ENCODE measurements at regions not wholly inside any gene's neighbourhood (a gene's known extent, or its start where the extent isn't known, plus 50 kb on each side); places are given as distances from the start of the nearest gene placed in this dataset.

DNA sequence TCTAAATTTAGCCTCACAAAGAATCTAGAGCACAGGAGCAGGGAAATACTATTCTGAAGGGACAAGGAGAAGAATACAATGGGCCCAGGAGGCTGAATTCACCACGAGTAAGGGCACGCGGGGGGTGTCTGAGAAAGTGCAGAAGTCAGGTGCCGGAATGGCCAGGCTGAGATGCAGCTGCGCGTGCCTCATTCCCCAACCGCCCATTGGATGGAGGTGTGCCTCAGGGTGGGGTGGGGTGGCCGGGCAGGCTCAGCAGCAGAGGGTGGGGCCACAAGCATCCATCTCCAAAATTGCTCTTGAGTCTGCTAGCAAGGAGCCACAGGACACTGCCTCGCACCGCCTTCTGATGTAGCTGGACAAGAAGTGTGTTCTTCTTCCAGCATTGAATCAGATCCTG, 387.0 kb downstream of the SHANK2 start:
- H3K79me2 ChIP-seq (ENCODE audit: insufficient read depth, low read length), result no peaks in the 10 kb centered on the region
- no peak overlapping the region for H3K4me2 ChIP-seq (ENCODE audit: insufficient read depth, low read length)
- H3K4me3 ChIP-seq (ENCODE audit: insufficient read depth, low read length), result no peak overlapping the region
- H4K20me1 ChIP-seq (ENCODE audit: insufficient read depth, low read length), result no peaks in the 10 kb centered on the region
- H3K9me3 ChIP-seq (ENCODE audit: low read depth, low read length), result no peaks in the 10 kb centered on the region
- no peak for TF ChIP-seq CTCF (IDR thresholded peaks at IDR 0.05; ENCODE audit: extremely low read depth, low read depth, low read length)
- no peak for DNase-seq (ENCODE audit: insufficient read length, low spot score, missing footprints)
- no peaks in the 10 kb centered on the region for H3K36me3 ChIP-seq (ENCODE audit: insufficient read depth, low read length)
- H3K27ac ChIP-seq (ENCODE audit: low read depth, low read length), result no peak overlapping the region
- H3K4me1 ChIP-seq (ENCODE audit: insufficient read depth, low read length), result no peaks in the 10 kb centered on the region
- H3K27me3 ChIP-seq (ENCODE audit: insufficient read depth, low read length), result no peaks in the 10 kb centered on the region
- no peak overlapping the region for H2AFZ ChIP-seq (ENCODE audit: low read length)

DNA sequence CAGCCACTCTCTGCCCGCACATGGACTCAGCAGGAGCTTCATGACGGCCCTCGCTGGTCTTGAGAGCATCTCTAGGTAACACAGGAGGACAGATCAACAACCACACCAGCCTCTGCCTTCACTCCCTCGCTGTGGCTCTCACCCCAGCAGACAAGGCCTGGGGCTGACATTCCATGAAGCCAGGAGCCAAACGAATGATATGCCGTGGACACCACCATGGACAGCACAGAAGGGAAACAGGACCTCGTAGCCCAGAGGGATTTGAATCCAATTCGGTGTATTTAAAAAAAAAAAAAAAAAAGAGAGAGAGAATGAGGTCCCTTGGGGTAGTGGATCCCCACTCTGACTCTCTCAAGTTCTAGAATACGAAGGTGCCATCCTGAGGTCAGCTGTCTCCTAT, 385.5 kb downstream of the SHANK2 start:
- H3K9me3 ChIP-seq (ENCODE audit: low read depth, low read length), result no peaks in the 10 kb centered on the region
- no peak for DNase-seq (ENCODE audit: insufficient read length, low spot score, missing footprints)
- no peaks in the 10 kb centered on the region for H3K27me3 ChIP-seq (ENCODE audit: insufficient read depth, low read length)
- no peaks in the 10 kb centered on the region for H3K36me3 ChIP-seq (ENCODE audit: insufficient read depth, low read length)
- TF ChIP-seq CTCF (IDR thresholded peaks at IDR 0.05; ENCODE audit: extremely low read depth, low read depth, low read length), result no peak
- H3K4me3 ChIP-seq (ENCODE audit: insufficient read depth, low read length), result no peak overlapping the region
- no peak overlapping the region for H3K27ac ChIP-seq (ENCODE audit: low read depth, low read length)
- H3K79me2 ChIP-seq (ENCODE audit: insufficient read depth, low read length), result no peaks in the 10 kb centered on the region
- no peak overlapping the region for H2AFZ ChIP-seq (ENCODE audit: low read length)
- H3K4me2 ChIP-seq (ENCODE audit: insufficient read depth, low read length), result no peak overlapping the region
- no peaks in the 10 kb centered on the region for H4K20me1 ChIP-seq (ENCODE audit: insufficient read depth, low read length)
- H3K4me1 ChIP-seq (ENCODE audit: insufficient read depth, low read length), result no peaks in the 10 kb centered on the region

DNA sequence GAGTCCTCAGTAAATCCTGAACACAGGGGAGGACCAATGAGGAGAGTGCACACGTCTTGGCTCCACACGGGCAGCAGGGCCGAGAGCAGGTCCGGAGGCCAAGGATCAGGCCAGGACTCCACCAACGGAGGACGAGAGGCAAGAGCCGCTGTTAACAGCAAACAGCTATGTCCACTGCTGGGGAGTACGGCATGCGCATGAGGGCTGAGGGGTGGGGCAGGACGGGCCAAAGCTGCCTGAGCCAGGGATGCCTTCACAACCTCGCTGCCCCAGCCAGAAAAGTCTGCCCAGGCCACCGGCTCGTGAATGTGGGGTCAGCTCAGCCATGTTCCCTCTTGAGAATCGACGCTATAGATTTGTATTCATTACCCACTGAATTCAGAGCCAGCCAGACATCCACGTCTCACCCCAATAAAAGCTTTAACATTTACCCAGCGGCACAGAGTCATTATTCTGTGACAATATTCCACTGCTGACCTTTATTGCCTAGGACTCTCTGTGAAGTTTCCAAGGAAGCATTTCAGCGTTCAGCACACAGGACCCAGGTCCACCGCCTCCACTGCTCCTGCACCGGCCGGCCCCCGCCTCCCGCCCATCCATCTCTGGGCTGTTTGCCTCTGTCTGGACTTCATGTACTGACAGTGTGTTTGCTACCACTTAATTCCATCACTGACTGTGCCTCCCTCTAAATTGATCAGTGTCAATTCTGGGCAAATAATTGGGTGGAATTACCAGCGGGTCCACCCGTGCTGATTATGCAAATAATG, 384.9 kb downstream of the SHANK2 start:
- no peak overlapping the region for H3K27ac ChIP-seq (ENCODE audit: low read depth, low read length)
- H3K79me2 ChIP-seq (ENCODE audit: insufficient read depth, low read length), result no peaks in the 10 kb centered on the region
- no peak overlapping the region for H2AFZ ChIP-seq (ENCODE audit: low read length)
- H3K4me2 ChIP-seq (ENCODE audit: insufficient read depth, low read length), result no peak overlapping the region
- H3K4me1 ChIP-seq (ENCODE audit: insufficient read depth, low read length), result no peaks in the 10 kb centered on the region
- no peaks in the 10 kb centered on the region for H3K27me3 ChIP-seq (ENCODE audit: insufficient read depth, low read length)
- no peak overlapping the region for H3K4me3 ChIP-seq (ENCODE audit: insufficient read depth, low read length)
- no peak for TF ChIP-seq CTCF (IDR thresholded peaks at IDR 0.05; ENCODE audit: extremely low read depth, low read depth, low read length)
- no peaks in the 10 kb centered on the region for H3K9me3 ChIP-seq (ENCODE audit: low read depth, low read length)
- no peaks in the 10 kb centered on the region for H4K20me1 ChIP-seq (ENCODE audit: insufficient read depth, low read length)
- no peaks in the 10 kb centered on the region for H3K36me3 ChIP-seq (ENCODE audit: insufficient read depth, low read length)
- no peak for DNase-seq (ENCODE audit: insufficient read length, low spot score, missing footprints)

- no peaks in the 10 kb centered on the region for H3K9me3 ChIP-seq (ENCODE audit: low read depth, low read length)
- no peaks in the 10 kb centered on the region for H4K20me1 ChIP-seq (ENCODE audit: insufficient read depth, low read length)
- no peaks in the 10 kb centered on the region for H3K4me1 ChIP-seq (ENCODE audit: insufficient read depth, low read length)
- no peak overlapping the region for H3K4me2 ChIP-seq (ENCODE audit: insufficient read depth, low read length)
- no peak overlapping the region for H2AFZ ChIP-seq (ENCODE audit: low read length)
- H3K36me3 ChIP-seq (ENCODE audit: insufficient read depth, low read length), result no peaks in the 10 kb centered on the region
- no peaks in the 10 kb centered on the region for H3K79me2 ChIP-seq (ENCODE audit: insufficient read depth, low read length)
- no peak for DNase-seq (ENCODE audit: insufficient read length, low spot score, missing footprints)
- H3K27me3 ChIP-seq (ENCODE audit: insufficient read depth, low read length), result no peaks in the 10 kb centered on the region
- H3K27ac ChIP-seq (ENCODE audit: low read depth, low read length), result no peak overlapping the region
- H3K4me3 ChIP-seq (ENCODE audit: insufficient read depth, low read length), result no peak overlapping the region
- TF ChIP-seq CTCF (IDR thresholded peaks at IDR 0.05; ENCODE audit: extremely low read depth, low read depth, low read length), result no peak
These were observed 384.0 kb downstream of the SHANK2 start for GRCh38 chr11:70868341-70868885.

Measured in osteoblast (primary cell).